GM12892 (cell line): ENCODE measurements at regions not wholly inside any gene's neighbourhood (a gene's known extent, or its start where the extent isn't known, plus 50 kb on each side); places are given as distances from the start of the nearest gene placed in this dataset.

ENCODE experiments used
- POLR2A ChIP-seq: IDR thresholded peaks from 2 replicates; pipeline ENCODE4 v1.6.1; 2011; ENCODE audit warnings: low read depth, low read length, control low read depth
- TAF1 ChIP-seq: IDR thresholded peaks from 2 replicates; pipeline ENCODE4 v1.6.1; 2011; ENCODE audit warnings: low read depth, mild to moderate bottlenecking, control low read depth, low read length, borderline replicate concordance

DNA sequence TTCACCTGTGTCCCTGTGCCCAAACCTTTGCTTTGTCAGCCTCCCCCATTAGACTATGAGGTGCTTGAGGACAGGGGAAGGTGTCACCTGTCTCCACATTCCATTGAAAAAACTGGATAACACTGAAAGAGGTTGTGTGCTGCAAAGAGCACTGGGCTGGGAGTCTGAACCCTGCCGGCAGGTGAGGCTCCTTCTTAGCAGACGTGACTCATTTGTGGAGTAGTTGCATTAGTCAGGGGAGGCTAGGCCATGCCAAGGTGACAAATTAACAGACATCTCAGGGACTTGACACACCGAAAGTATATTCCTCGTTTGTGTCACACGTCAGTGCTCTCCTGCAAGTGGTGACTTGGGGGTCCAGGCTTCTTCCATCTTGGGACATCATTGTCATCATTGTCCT is 95.9 kb upstream of the STX18 start:
- TF ChIP-seq TAF1 (no peak), POLR2A (no peak)
